ENCODE measurements at regions not wholly inside any gene's neighbourhood (a gene's known extent, or its start where the extent isn't known, plus 50 kb on each side); places are given as distances from the start of the nearest gene placed in this dataset.

GRCh38 chr13:90792335-90792734, 555.2 kb upstream of the MIR17HG start:
- CTCF ChIA-PET, result no interaction called here
- FAIRE-seq, result no peak

GRCh38 chr13:90793261-90793820, 554.1 kb upstream of the MIR17HG start:
- Histone ChIP-seq H3K4me1 (no peaks in the 10 kb centered on the region), H3K9me3 (no peaks in the 10 kb centered on the region), H3K4me2 (no peak overlapping the region), H3K27ac (no peak overlapping the region), H3K4me3 (no peak overlapping the region)
- ChIA-PET CTCF (no interaction called here), POLR2A (no interaction called here)
- FAIRE-seq (no peak), DNase-seq (ENCODE audit: low read depth in 1 of 2, low spot score in 1 of 2) (no peak), ATAC-seq (no peak)
- TF ChIP-seq RNF2 (IDR thresholded peaks at IDR 0.05; ENCODE audit: borderline replicate concordance, low read depth), result no peak
- no peak for TF ChIP-seq MAZ (IDR thresholded peaks at IDR 0.05; ENCODE audit: borderline replicate concordance, low read depth, low read length)
- TF ChIP-seq MAX (IDR thresholded peaks at IDR 0.05), result no peak
- no peak for TF ChIP-seq RARB (CRISPR knock-in tag; IDR thresholded peaks at IDR 0.05)
- no peak for TF ChIP-seq USF2 (IDR thresholded peaks at IDR 0.05)
- TF ChIP-seq ELK1 (IDR thresholded peaks at IDR 0.05; ENCODE audit: low read depth, low read length), result no peak
- TF ChIP-seq PHF8 (IDR thresholded peaks at IDR 0.05; ENCODE audit: borderline replicate concordance, low read depth), result no peak
- no peak for TF ChIP-seq MYC (IDR thresholded peaks at IDR 0.05; ENCODE audit: borderline replicate concordance, low read length)
- no peak for TF ChIP-seq ATOH8 (CRISPR knock-in tag; IDR thresholded peaks at IDR 0.05; ENCODE audit: low read depth)
- no peak for TF ChIP-seq CTCF (IDR thresholded peaks at IDR 0.05)
- no peak for TF ChIP-seq ZSCAN20 (CRISPR knock-in tag; IDR thresholded peaks at IDR 0.05)
- TF ChIP-seq EP300 (IDR thresholded peaks at IDR 0.05), result no peak
- WGBS (ENCODE audit: missing lambda C conversion rate), result 86% methylated on average over 3 of the region's 3 CpGs

More at GRCh38 chr13:90792335-90792734, 555.2 kb upstream of the MIR17HG start:
- Histone ChIP-seq H3K4me1 (no peaks in the 10 kb centered on the region), H3K27ac (no peak overlapping the region), H3K9me3 (no peaks in the 10 kb centered on the region), H3K4me3 (no peak overlapping the region), H3K4me2 (no peak overlapping the region)
- 4% methylated on average over 1 of the region's 1 CpG for WGBS (ENCODE audit: missing lambda C conversion rate)
- POLR2A ChIA-PET, result no interaction called here
- TF ChIP-seq KDM5A (IDR thresholded peaks at IDR 0.05) (no peak), MAFK (IDR thresholded peaks at IDR 0.05; ENCODE audit: partially characterized antibody) (no peak), FOXS1 (CRISPR knock-in tag; IDR thresholded peaks at IDR 0.05) (no peak), NR3C1 (IDR thresholded peaks at IDR 0.05) (no peak), EHF (CRISPR knock-in tag; IDR thresholded peaks at IDR 0.05) (no peak), CBX8 (IDR thresholded peaks at IDR 0.05) (no peak), ESRRA (IDR thresholded peaks at IDR 0.05; ENCODE audit: borderline replicate concordance, low read length) (no peak), CBX2 (IDR thresholded peaks at IDR 0.05; ENCODE audit: borderline replicate concordance, low read depth) (no peak), EP300 (IDR thresholded peaks at IDR 0.05) (no peak), USF2 (IDR thresholded peaks at IDR 0.05) (no peak)
- DNase-seq (ENCODE audit: low read depth in 1 of 2, low spot score in 1 of 2) (no peak), ATAC-seq (no peak)
